GM13976 (cell line): ENCODE measurements at regions not wholly inside any gene's neighbourhood (a gene's known extent, or its start where the extent isn't known, plus 50 kb on each side); places are given as distances from the start of the nearest gene placed in this dataset.

Source experiments
- DNase-seq: peaks from one replicate; pipeline ENCODE4 v3.0.0; 2012; ENCODE audit warnings: low spot score
- in situ Hi-C: fragments of 300-500 bp; cut with MboI; formaldehyde crosslinking; loops from one replicate; pipeline ENCODE4 v1.12.0; 2022; ENCODE audit warnings: low sequenced_read_pairs, mixed read lengths, inconsistent platforms; ENCODE audit not compliant: unreplicated experiment
- TF ChIP-seq, protein P1 (sequence below): IDR thresholded peaks from 2 replicates; pipeline ENCODE4 v1.5.1; 2012; ENCODE audit warnings: borderline replicate concordance, mild to moderate bottlenecking; ENCODE audit not compliant: insufficient read depth; ENCODE audit errors: extremely low read depth, missing control alignments, control extremely low read depth

DNA sequence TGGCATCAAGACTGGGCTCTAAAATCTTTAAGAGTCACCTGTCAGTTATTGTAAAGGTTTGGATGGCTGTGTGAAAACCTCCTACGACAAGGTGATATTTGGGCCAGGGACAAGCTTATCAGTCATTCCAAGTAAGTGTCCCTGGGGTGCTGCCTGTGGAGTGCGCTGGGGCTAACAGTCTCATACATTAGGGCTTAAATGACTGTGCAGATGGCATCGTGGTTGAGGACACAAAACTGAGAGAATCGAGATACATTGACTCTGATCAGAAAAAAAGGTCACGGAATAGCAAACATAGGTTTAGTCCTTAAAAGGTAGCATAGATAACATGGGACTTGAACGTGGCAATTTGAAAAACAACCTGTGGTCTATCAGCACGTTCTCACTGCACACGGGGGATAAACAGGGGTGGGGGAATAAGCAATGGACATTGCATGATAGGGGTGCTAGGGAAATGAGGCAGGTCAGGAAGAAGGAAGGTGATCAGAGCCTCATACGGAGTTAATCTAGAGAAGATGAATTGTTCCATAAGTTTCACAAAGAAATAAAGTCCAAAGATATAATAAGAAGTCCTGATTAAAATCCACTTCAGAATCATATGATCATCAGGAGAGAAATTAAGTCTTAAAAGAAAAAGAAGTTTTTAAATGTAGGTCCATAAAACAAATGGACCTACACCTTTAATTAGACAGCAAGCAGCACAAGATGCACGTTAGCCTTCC, 100.3 kb downstream of the DAD1 start:
- DNase-seq, result no peak
- TF ChIP-seq, protein P1, sequence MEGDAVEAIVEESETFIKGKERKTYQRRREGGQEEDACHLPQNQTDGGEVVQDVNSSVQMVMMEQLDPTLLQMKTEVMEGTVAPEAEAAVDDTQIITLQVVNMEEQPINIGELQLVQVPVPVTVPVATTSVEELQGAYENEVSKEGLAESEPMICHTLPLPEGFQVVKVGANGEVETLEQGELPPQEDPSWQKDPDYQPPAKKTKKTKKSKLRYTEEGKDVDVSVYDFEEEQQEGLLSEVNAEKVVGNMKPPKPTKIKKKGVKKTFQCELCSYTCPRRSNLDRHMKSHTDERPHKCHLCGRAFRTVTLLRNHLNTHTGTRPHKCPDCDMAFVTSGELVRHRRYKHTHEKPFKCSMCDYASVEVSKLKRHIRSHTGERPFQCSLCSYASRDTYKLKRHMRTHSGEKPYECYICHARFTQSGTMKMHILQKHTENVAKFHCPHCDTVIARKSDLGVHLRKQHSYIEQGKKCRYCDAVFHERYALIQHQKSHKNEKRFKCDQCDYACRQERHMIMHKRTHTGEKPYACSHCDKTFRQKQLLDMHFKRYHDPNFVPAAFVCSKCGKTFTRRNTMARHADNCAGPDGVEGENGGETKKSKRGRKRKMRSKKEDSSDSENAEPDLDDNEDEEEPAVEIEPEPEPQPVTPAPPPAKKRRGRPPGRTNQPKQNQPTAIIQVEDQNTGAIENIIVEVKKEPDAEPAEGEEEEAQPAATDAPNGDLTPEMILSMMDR, result no peak
- in situ Hi-C loops, result no loop called here

DNA sequence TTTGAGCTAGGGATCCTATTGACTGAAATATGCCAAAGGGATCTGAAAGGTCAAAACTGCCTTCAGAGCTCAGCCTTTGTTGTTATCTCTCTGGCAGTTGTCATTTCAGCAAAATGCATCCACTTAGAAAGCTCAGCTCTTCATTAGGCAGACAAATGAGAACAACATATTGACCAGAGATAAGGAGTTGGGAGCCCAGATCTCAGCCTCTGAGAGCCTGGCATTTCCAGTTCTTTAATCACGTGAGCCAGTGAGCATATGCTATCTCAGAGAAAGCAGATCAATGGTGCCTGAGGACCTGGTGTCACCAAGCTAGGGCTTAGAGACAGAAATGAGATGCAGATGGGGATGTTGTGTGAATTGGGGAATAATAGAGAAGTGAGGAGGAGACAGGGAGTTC, 101.1 kb downstream of the DAD1 start:
- in situ Hi-C loops, result no loop called here
- no peak for DNase-seq
- TF ChIP-seq, protein P1, result no peak

DNA sequence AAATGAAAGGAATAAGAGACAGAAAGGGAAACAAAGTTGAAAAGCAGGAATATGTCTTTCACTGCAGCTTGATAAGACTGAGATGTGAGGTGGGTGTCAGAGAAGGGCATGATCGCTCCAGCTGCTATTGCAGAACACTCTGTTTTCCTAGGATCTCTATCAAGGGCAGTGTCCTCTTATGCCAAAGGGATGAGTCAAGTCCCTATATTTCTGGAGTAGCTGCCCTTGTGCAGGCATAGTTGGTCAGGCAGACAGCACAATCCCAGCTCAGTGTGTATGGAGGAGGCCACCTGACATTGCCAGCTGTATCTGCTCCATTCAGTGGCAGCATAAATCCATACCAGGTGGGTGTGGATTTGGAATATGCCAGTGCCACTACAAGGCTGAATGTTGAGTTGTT, 101.6 kb downstream of the DAD1 start:
- TF ChIP-seq, protein P1, result no peak
- DNase-seq, result no peak
- in situ Hi-C loops, result no loop called here

DNA sequence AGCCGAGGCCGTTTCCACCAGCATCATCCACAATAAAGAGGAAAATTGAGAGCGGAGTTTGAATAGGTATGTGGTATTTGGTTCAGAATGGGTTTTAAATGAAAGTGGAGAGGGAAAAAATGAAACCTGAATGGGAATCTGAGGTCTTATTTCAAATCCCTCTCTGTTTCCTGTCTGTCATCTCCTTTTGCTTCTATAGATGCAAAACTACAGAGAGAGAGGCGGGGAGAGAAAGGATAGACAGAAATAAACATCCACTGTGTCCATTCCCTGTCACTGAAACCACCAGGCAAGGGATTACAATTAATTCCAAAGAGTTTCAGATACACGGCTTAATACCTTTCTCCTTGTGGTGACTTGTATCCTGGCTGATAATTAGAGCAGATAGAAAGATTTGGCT, 102.3 kb downstream of the DAD1 start:
- in situ Hi-C loops, result no loop called here
- TF ChIP-seq, protein P1, result no peak
- no peak for DNase-seq

DNA sequence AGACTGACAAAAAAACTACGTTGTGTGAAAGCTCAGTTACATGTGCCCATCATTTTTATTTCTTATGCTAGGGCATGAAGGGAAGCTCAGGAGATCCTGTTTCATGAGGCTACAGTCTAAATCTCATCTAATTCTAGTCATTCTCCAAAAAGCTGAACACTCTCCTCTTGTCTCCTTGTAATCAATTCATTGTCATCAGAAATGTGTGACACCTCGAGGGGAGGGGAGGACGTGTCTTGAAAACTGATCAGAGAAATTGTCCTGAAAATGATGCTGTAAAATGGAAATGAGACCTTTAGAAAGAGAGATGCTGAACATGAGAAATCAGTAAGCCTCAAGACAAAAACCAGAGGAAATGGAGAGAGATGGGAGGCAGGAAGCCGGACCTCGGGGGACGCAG, 103.4 kb downstream of the DAD1 start:
- TF ChIP-seq, protein P1, result no peak
- DNase-seq, result no peak
- in situ Hi-C loops, result no loop called here

DNA sequence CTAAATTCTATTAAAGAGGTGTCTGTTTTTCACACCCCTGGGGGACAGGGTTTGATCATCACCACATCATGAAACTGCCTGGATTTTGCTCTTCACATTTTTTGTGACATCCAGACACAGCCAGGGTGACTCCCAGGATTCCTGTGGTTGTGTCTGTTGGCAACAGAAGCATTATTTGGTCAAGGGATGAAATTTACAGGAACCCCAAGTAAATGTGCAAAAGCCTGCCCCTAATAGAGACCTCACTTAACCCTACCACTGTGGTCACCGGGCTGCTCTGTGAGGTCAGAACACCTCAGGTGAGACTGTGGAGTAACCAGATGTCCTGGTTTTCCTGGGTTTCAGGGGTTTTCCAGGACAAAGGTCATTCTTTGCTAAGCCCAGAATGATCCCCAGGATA, 103.8 kb downstream of the DAD1 start:
- DNase-seq, result no peak
- TF ChIP-seq, protein P1, result no peak
- in situ Hi-C loops, result no loop called here

DNA sequence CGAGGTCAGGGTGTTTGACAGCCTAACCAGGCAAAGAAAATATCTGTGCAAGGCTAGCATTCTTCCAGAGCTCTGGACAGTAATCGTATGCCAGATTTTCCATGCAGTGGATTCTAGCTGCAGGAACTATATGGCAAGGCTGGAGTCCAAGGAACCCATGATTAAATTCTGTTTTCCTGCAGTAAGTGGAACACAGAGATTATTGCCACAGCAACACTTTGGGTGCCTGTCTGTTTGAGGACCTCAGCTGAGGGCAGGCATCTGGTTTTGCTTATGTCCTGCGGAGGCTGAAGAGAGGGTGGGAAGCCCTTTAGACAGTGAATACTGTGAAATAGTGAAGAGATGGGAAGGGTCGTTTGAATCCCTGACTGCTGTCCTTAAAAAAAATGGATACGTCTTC, 104.4 kb downstream of the DAD1 start:
- DNase-seq, result no peak
- TF ChIP-seq, protein P1, result no peak
- in situ Hi-C loops, result no loop called here
